GM12864 (cell line): ENCODE measurements at regions not wholly inside any gene's neighbourhood (a gene's known extent, or its start where the extent isn't known, plus 50 kb on each side); places are given as distances from the start of the nearest gene placed in this dataset.

Experiments used
- DNase-seq: peaks from one replicate; pipeline ENCODE4 v3.0.0-alpha.2; 2011; ENCODE audit warnings: low read depth
- H3K4me3 ChIP-seq: 2 replicates; pipeline ENCODE4 v1.5.1; 2011; ENCODE audit warnings: mild to moderate bottlenecking, low read depth, low read length, control low read depth
- TF ChIP-seq, protein P1 (sequence below): IDR thresholded peaks from 2 replicates; pipeline ENCODE4 v1.5.1; 2011; ENCODE audit warnings: low read depth, mild to moderate bottlenecking, moderate library complexity, low read length, control low read depth, inconsistent platforms; ENCODE audit errors: missing control alignments

DNA sequence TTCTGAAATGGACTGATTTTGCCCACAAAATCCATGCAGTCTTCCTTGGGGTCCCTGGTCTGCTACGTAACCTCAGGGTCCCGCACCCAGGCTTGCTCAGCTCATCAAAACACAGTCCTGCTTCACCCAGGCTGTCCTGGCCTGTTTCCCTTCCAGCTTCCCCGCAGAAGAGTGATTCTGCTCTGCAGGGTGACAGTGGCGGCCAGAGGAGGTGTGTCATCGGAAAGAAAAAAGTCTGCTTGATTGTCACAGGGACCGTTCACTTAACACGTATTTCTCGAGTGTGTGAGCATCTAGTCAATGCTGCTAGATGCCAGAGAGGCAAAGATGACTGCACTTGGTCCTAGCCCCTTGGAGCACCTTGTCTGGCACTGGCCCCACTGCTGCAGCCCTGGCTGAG, 50.1 kb upstream of the ABHD2 start:
- no peak overlapping the region for H3K4me3 ChIP-seq
- TF ChIP-seq, protein P1, sequence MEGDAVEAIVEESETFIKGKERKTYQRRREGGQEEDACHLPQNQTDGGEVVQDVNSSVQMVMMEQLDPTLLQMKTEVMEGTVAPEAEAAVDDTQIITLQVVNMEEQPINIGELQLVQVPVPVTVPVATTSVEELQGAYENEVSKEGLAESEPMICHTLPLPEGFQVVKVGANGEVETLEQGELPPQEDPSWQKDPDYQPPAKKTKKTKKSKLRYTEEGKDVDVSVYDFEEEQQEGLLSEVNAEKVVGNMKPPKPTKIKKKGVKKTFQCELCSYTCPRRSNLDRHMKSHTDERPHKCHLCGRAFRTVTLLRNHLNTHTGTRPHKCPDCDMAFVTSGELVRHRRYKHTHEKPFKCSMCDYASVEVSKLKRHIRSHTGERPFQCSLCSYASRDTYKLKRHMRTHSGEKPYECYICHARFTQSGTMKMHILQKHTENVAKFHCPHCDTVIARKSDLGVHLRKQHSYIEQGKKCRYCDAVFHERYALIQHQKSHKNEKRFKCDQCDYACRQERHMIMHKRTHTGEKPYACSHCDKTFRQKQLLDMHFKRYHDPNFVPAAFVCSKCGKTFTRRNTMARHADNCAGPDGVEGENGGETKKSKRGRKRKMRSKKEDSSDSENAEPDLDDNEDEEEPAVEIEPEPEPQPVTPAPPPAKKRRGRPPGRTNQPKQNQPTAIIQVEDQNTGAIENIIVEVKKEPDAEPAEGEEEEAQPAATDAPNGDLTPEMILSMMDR: no peak
- DNase-seq: no peak
